ENCODE measurements at regions not wholly inside any gene's neighbourhood (a gene's known extent, or its start where the extent isn't known, plus 50 kb on each side); places are given as distances from the start of the nearest gene placed in this dataset.

GRCh38 chr22:48103126-48103875, 1340.9 kb downstream of the TBC1D22A start:
- FAIRE-seq (no peak), DNase-seq (ENCODE audit: insufficient read length, low spot score) (no peak)
- TF ChIP-seq CTCF (IDR thresholded peaks at IDR 0.05; ENCODE audit: insufficient read depth, missing control alignments): no peak

GRCh38 chr22:48102581-48102980, 1340.1 kb downstream of the TBC1D22A start:
- DNase-seq (ENCODE audit: insufficient read length, low spot score) (no peak), FAIRE-seq (no peak)
- no peak for TF ChIP-seq CTCF (IDR thresholded peaks at IDR 0.05; ENCODE audit: insufficient read depth, missing control alignments)

GRCh38 chr22:48101704-48102103, 1339.3 kb downstream of the TBC1D22A start:
- TF ChIP-seq CTCF (IDR thresholded peaks at IDR 0.05; ENCODE audit: insufficient read depth, missing control alignments): no peak
- FAIRE-seq (no peak), DNase-seq (ENCODE audit: insufficient read length, low spot score) (no peak)

- FAIRE-seq (no peak), DNase-seq (ENCODE audit: insufficient read length, low spot score) (no peak)
- TF ChIP-seq CTCF (IDR thresholded peaks at IDR 0.05; ENCODE audit: insufficient read depth, missing control alignments): no peak
These were observed 1338.4 kb downstream of the TBC1D22A start for GRCh38 chr22:48100685-48101417.

- no peak for FAIRE-seq
- no peak for DNase-seq (ENCODE audit: insufficient read length, low spot score)
- no peak for TF ChIP-seq CTCF (IDR thresholded peaks at IDR 0.05; ENCODE audit: insufficient read depth, missing control alignments)
These were observed 1337.2 kb downstream of the TBC1D22A start for GRCh38 chr22:48099671-48100070.

GRCh38 chr22:48099251-48099650, 1336.8 kb downstream of the TBC1D22A start:
- no peak for DNase-seq (ENCODE audit: insufficient read length, low spot score)
- no peak for TF ChIP-seq CTCF (IDR thresholded peaks at IDR 0.05; ENCODE audit: insufficient read depth, missing control alignments)
- FAIRE-seq: no peak

- no peak for TF ChIP-seq CTCF (IDR thresholded peaks at IDR 0.05; ENCODE audit: insufficient read depth, missing control alignments)
- no peak for FAIRE-seq
- no peak for DNase-seq (ENCODE audit: insufficient read length, low spot score)
These were observed 1336.4 kb downstream of the TBC1D22A start for GRCh38 chr22:48098921-48099245.

All from D721Med (cell line).